Aorta (tissue), 5 donors: ENCODE measurements at regions not wholly inside any gene's neighbourhood (a gene's known extent, or its start where the extent isn't known, plus 50 kb on each side); places are given as distances from the start of the nearest gene placed in this dataset.

Experiments used
- ATAC-seq: fragments of 200-7000 bp; cut with Tn5 transposase; one replicate; pipeline ENCODE4 v1.9.1; 2022; ENCODE audit warnings: moderate library complexity; ENCODE audit not compliant: low FRiP score
- DNase-seq, 2 donors: peaks; one replicate each; pipeline ENCODE4 v3.0.0-alpha.2; 2020
- H3K27ac ChIP-seq, 2 donors: one replicate each; pipeline ENCODE4 v1.5.1; 2013; ENCODE audit warnings: low read length in 2 of 2, mild to moderate bottlenecking in 2 of 2, moderate library complexity in 2 of 2, control low read depth in 1 of 2, inconsistent platforms in 1 of 2, low read depth in 1 of 2
- H3K27me3 ChIP-seq, 2 donors: one replicate each; pipeline ENCODE4 v1.6.1; 2013; ENCODE audit warnings: control low read depth in 1 of 2, low read length in 1 of 2, mild to moderate bottlenecking in 1 of 2, moderate library complexity in 1 of 2; ENCODE audit not compliant: insufficient read depth in 2 of 2, control insufficient read depth in 1 of 2
- H3K36me3 ChIP-seq, 2 donors: one replicate each; pipeline ENCODE4 v1.6.1; 2013; ENCODE audit warnings: control low read depth in 1 of 2, low read length in 1 of 2, mild to moderate bottlenecking in 1 of 2; ENCODE audit not compliant: insufficient read depth in 2 of 2, control insufficient read depth in 1 of 2
- H3K4me1 ChIP-seq, 2 donors: one replicate each; pipeline ENCODE4 v1.6.1; 2013; ENCODE audit warnings: low read length in 2 of 2, control low read depth in 1 of 2, mild to moderate bottlenecking in 1 of 2, moderate library complexity in 1 of 2; ENCODE audit not compliant: insufficient read depth in 2 of 2, control insufficient read depth in 1 of 2
- H3K4me3 ChIP-seq, 2 donors: one replicate each; pipeline ENCODE4 v1.5.1; 2013; ENCODE audit warnings: low read length in 2 of 2, control low read depth in 1 of 2, mild to moderate bottlenecking in 1 of 2
- H3K9me3 ChIP-seq: one replicate; pipeline ENCODE4 v1.6.1; 2013; ENCODE audit warnings: mild to moderate bottlenecking, low read length; ENCODE audit not compliant: control insufficient read depth
- WGBS, 2 donors: extraction: QIAGEN DNeasy Blood & Tissue Kit; methylation state at CpG; one replicate each; pipeline ENCODE4 v1.1.7; 2013; 5-methylcytosine and 5-hydroxymethylcytosine counted together
- intact Hi-C, 2 donors: fragments of 100-400 bp; cut with DNase I; formaldehyde crosslinking; loops; one replicate each; pipeline versions ENCODE4 v1.14.2 to v1.15.0; 2022
- donor health status: healthy with polysubstance abuse.
- donor health status: Bipolar disorder and iron deficiency.
- donor health status: DM: no; HTN: no; CAD: no.
- donor health status: DM: no; HTN: no; CAD: no.
- donor health status: DM: yes; HTN: yes; CAD: no.

GRCh38 chr10:128390596-128390995, 264.4 kb upstream of the MKI67 start:
- no peaks in the 10 kb centered on the region for H3K4me1 ChIP-seq
- intact Hi-C loops: no loop called here

GRCh38 chr10:128393546-128393945, 267.3 kb upstream of the MKI67 start:
- no peaks in the 10 kb centered on the region for H3K36me3 ChIP-seq
- ATAC-seq (no peak), DNase-seq (no peak)
- no peaks in the 10 kb centered on the region for H3K4me1 ChIP-seq
- H3K4me3 ChIP-seq: no peak overlapping the region
- WGBS, 2 donors: 56 to 60% methylated on average over 4 of the region's 4 CpGs
- intact Hi-C loops: no loop called here
- no peaks in the 10 kb centered on the region for H3K27me3 ChIP-seq
- no peaks in the 10 kb centered on the region for H3K9me3 ChIP-seq
- H3K27ac ChIP-seq: no peak overlapping the region

More at GRCh38 chr10:128390596-128390995, 264.4 kb upstream of the MKI67 start:
- WGBS, 2 donors: 3 to 4% methylated on average over 5 of the region's 5 CpGs
- no peaks in the 10 kb centered on the region for H3K27me3 ChIP-seq
- no peak overlapping the region for H3K27ac ChIP-seq
- H3K9me3 ChIP-seq: no peaks in the 10 kb centered on the region
- no peaks in the 10 kb centered on the region for H3K36me3 ChIP-seq
- ATAC-seq (no peak), DNase-seq (no peak)
- no peak overlapping the region for H3K4me3 ChIP-seq

DNA sequence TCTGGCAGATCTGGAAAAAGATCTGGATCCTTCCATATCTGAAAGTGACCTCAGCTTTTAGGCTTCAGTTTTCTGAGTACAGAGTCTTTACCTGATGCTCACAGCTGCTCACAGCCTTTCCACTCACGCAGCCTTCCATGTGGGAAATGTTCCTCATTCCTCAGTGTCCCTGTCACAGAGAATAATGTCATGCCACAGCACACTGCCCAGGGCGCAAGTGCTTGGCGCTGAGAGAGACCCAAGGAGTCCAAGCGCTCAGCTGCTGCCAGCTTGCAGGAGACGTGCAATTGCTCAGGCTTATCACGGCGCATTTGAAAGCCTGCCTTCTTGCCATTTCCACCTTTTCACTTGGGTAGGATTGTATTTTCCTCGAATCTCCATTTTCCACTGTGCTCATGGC, 271.9 kb upstream of the MKI67 start:
- H3K9me3 ChIP-seq: peaks cover 6% of the 10 kb centered on the region
- intact Hi-C loops: no loop called here
- H3K4me3 ChIP-seq: no peak overlapping the region
- no peaks in the 10 kb centered on the region for H3K4me1 ChIP-seq
- ATAC-seq (no peak), DNase-seq (no peak)
- no peaks in the 10 kb centered on the region for H3K36me3 ChIP-seq
- 46 to 50% methylated on average over 8 of the region's 8 CpGs for WGBS, 2 donors
- no peaks in the 10 kb centered on the region for H3K27me3 ChIP-seq
- H3K27ac ChIP-seq: no peak overlapping the region

DNA sequence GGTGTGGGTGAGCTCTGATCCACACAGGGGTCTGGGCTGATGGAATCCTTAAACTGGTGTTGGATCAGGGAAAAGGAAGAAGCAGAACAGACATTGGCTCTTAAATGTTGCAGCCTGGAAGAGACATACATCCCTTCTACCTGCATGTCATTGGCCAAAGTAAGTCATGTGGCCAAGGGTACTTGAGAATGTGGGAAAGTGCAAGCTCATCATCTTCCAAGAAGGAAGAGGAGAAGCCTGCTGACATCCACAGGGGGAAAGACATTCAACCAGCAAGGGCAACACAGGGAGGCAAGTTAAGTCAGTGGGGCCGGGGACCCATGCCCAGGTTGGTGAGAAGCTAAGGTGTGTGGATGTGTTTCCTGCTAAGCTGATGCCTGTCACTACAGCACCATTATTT, 272.8 kb upstream of the MKI67 start:
- Histone ChIP-seq H3K27me3 (no peaks in the 10 kb centered on the region), H3K27ac (no peak overlapping the region), H3K9me3 (peaks cover 6% of the 10 kb centered on the region), H3K4me1 (no peaks in the 10 kb centered on the region), H3K4me3 (no peak overlapping the region), H3K36me3 (no peaks in the 10 kb centered on the region)
- intact Hi-C loops: no loop called here
- ATAC-seq (peak; percentile 11), DNase-seq (no peak)
- 95 to 100% methylated on average over 1 of the region's 1 CpG for WGBS, 2 donors

DNA sequence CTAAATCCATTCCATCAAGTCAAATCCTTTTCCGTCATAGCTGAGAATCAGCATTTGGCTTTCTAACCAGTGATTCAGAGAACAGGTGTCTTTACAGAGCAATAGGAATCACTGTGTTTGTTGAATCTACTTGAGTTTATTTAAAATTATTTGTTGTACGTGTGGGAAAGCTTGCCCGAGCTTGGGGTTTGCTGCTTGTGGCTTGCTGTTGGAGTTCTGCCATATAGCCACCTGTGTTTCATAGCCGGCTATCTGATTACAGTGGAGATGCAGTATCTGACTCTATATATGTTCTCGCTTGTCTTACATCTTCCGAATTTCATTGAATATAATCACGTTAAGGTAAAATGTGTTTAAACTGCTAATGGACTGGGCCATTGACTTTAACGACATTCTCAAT, 274.3 kb upstream of the MKI67 start:
- Histone ChIP-seq H3K4me1 (no peaks in the 10 kb centered on the region), H3K9me3 (peaks cover 6% of the 10 kb centered on the region), H3K27me3 (no peaks in the 10 kb centered on the region), H3K4me3 (no peak overlapping the region), H3K36me3 (no peaks in the 10 kb centered on the region), H3K27ac (no peak overlapping the region)
- no peak for DNase-seq
- WGBS, 2 donors: 86% methylated on average over 8 of the region's 8 CpGs
- intact Hi-C loops: no loop called here
- no peak for ATAC-seq

GRCh38 chr10:128405450-128405849, 279.2 kb upstream of the MKI67 start:
- H3K4me1 ChIP-seq: no peaks in the 10 kb centered on the region
- intact Hi-C loops: no loop called here
- no peaks in the 10 kb centered on the region for H3K36me3 ChIP-seq
- DNase-seq (no peak), ATAC-seq (no peak)
- no peaks in the 10 kb centered on the region for H3K27me3 ChIP-seq
- H3K4me3 ChIP-seq: no peak overlapping the region
- H3K27ac ChIP-seq: no peak overlapping the region
- WGBS, 2 donors: 82 to 83% methylated on average over 8 of the region's 8 CpGs
- peaks cover 6% of the 10 kb centered on the region for H3K9me3 ChIP-seq

DNA sequence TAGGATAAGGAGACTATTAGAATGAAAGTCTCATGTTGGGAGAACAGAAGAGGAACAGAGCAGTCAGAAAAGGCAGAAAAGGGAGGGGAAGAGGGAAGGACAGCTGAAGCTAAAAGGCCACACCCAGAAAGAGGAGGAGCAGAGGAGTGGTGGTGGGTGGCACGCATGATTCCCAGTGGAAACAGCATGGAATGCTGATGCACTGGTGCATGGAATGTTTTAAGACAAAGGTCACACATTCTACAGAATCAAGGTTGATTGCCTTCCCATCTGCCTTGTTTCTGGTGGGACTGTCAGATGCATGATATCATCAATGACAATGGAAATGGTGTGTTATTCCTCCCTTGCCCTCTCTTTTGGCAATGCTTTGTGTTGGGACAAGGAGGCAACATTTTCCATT, 285.4 kb upstream of the MKI67 start:
- peaks cover 0 to 3% of the 10 kb centered on the region in 2 donors for H3K27me3 ChIP-seq
- H3K27ac ChIP-seq: no peak overlapping the region
- H3K9me3 ChIP-seq: peaks cover 2% of the 10 kb centered on the region
- intact Hi-C loops: no loop called here
- DNase-seq (no peak), ATAC-seq (no peak)
- no peak overlapping the region for H3K4me3 ChIP-seq
- H3K4me1 ChIP-seq: no peaks in the 10 kb centered on the region
- 62 to 66% methylated on average over 1 of the region's 1 CpG for WGBS, 2 donors
- H3K36me3 ChIP-seq: no peaks in the 10 kb centered on the region

GRCh38 chr10:128414568-128414967, 288.3 kb upstream of the MKI67 start:
- no peak for DNase-seq
- WGBS, 2 donors: 63 to 70% methylated on average over 5 of the region's 5 CpGs
- H3K27me3 ChIP-seq: peaks cover 0 to 3% of the 10 kb centered on the region in 2 donors
- intact Hi-C loops: no loop called here
- no peaks in the 10 kb centered on the region for H3K4me1 ChIP-seq
- H3K27ac ChIP-seq: no peak overlapping the region
- peaks cover 2% of the 10 kb centered on the region for H3K9me3 ChIP-seq
- H3K4me3 ChIP-seq: no peak overlapping the region
- H3K36me3 ChIP-seq: no peaks in the 10 kb centered on the region
- ATAC-seq: no peak

DNA sequence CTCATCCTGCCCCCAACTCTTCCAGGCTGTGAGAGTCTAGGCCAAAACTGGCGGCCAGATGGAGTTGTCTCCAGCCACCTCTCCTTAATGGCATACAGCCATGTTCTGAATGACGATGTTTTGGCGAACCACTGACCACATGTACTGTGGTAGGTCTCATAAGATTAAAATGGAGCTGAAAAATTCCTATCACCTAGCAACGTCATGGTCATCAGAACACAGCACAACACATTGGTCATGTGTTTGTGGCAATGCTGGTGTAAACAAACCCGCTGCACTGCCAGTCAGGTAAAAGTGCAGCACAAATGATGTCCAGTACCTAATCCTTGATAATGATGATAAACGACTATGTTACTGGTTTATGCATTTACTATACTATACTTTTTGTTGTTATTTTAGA, 290.0 kb upstream of the MKI67 start:
- Histone ChIP-seq H3K27ac (no peak overlapping the region), H3K36me3 (no peaks in the 10 kb centered on the region), H3K4me3 (no peak overlapping the region), H3K27me3 (peaks cover 0 to 4% of the 10 kb centered on the region in 2 donors), H3K4me1 (no peaks in the 10 kb centered on the region), H3K9me3 (peaks cover 2% of the 10 kb centered on the region)
- ATAC-seq (no peak), DNase-seq (no peak)
- intact Hi-C loops: no loop called here
- 77 to 79% methylated on average over 6 of the region's 6 CpGs for WGBS, 2 donors
